ENCODE measurements at regions not wholly inside any gene's neighbourhood (a gene's known extent, or its start where the extent isn't known, plus 50 kb on each side); places are given as distances from the start of the nearest gene placed in this dataset.

- no peaks in the 10 kb centered on the region for H3K27me3 Mint-ChIP-seq (ENCODE audit: low read depth)
- peaks cover 18% of the 10 kb centered on the region for H3K4me1 Mint-ChIP-seq
- H3K9me3 Mint-ChIP-seq = no peaks in the 10 kb centered on the region
- TF ChIP-seq CTCF (IDR thresholded peaks at IDR 0.05; ENCODE audit: unreplicated experiment) = no peak
- no peaks in the 10 kb centered on the region for H3K36me3 Mint-ChIP-seq
- no peak overlapping the region for H3K4me3 Mint-ChIP-seq
- no peak for DNase-seq (ENCODE audit: low spot score in 2 of 2, unreplicated experiment in 2 of 2)
- H3K27ac Mint-ChIP-seq = no peak overlapping the region
Observed at GRCh38 chr3:101945980-101946379, 96.7 kb downstream of the NFKBIZ start.

- H3K9me3 Mint-ChIP-seq = no peaks in the 10 kb centered on the region
- H3K27ac Mint-ChIP-seq = no peak overlapping the region
- TF ChIP-seq CTCF (IDR thresholded peaks at IDR 0.05; ENCODE audit: unreplicated experiment) = no peak
- DNase-seq (ENCODE audit: low spot score in 2 of 2, unreplicated experiment in 2 of 2) = no peak
- no peaks in the 10 kb centered on the region for H3K27me3 Mint-ChIP-seq (ENCODE audit: low read depth)
- H3K36me3 Mint-ChIP-seq = no peaks in the 10 kb centered on the region
- H3K4me1 Mint-ChIP-seq = peaks cover 14% of the 10 kb centered on the region
- H3K4me3 Mint-ChIP-seq = no peak overlapping the region
Observed at GRCh38 chr3:101946906-101947305, 97.6 kb downstream of the NFKBIZ start.

GRCh38 chr3:101950510-101950909 is 101.2 kb downstream of the NFKBIZ start:
- Mint-ChIP-seq H3K36me3 (no peaks in the 10 kb centered on the region), H3K9me3 (no peaks in the 10 kb centered on the region), H3K27me3 (ENCODE audit: low read depth) (no peaks in the 10 kb centered on the region), H3K4me3 (no peak overlapping the region), H3K4me1 (peaks cover 14% of the 10 kb centered on the region), H3K27ac (no peak overlapping the region)
- no peak for DNase-seq (ENCODE audit: low spot score in 2 of 2, unreplicated experiment in 2 of 2)
- TF ChIP-seq CTCF (IDR thresholded peaks at IDR 0.05; ENCODE audit: unreplicated experiment) = no peak

GRCh38 chr3:101950985-101951733 is 101.8 kb downstream of the NFKBIZ start:
- Mint-ChIP-seq H3K4me1 (peaks cover 14% of the 10 kb centered on the region), H3K36me3 (no peaks in the 10 kb centered on the region), H3K27me3 (ENCODE audit: low read depth) (no peaks in the 10 kb centered on the region), H3K9me3 (no peaks in the 10 kb centered on the region), H3K4me3 (no peak overlapping the region), H3K27ac (no peak overlapping the region)
- no peak for TF ChIP-seq CTCF (IDR thresholded peaks at IDR 0.05; ENCODE audit: unreplicated experiment)
- no peak for DNase-seq (ENCODE audit: low spot score in 2 of 2, unreplicated experiment in 2 of 2)

- Mint-ChIP-seq H3K36me3 (no peaks in the 10 kb centered on the region), H3K4me1 (peaks cover 17% of the 10 kb centered on the region), H3K9me3 (peaks cover 6% of the 10 kb centered on the region), H3K27ac (no peak overlapping the region), H3K27me3 (ENCODE audit: low read depth) (no peaks in the 10 kb centered on the region), H3K4me3 (no peak overlapping the region)
- no peak for TF ChIP-seq CTCF (IDR thresholded peaks at IDR 0.05; ENCODE audit: unreplicated experiment)
- DNase-seq (ENCODE audit: low spot score in 2 of 2, unreplicated experiment in 2 of 2) = no peak
Observed at GRCh38 chr3:101954361-101954760, 105.0 kb downstream of the NFKBIZ start.
